H54 (cell line): ENCODE measurements at regions not wholly inside any gene's neighbourhood (a gene's known extent, or its start where the extent isn't known, plus 50 kb on each side); places are given as distances from the start of the nearest gene placed in this dataset.
"Not testable (repeated sequence)": the region's sequence is repeated elsewhere in the genome, so short reads cannot be mapped to it uniquely, and the experiment has no call there.

ENCODE experiments used
- DNase-seq: peaks from one replicate; pipeline ENCODE4 v3.0.0; 2011; ENCODE audit warnings: low spot score, mixed read lengths; ENCODE audit not compliant: insufficient read length
- FAIRE-seq: peaks from 3 replicates; lab custom pipeline; 2011; peaks lifted over from hg19 to GRCh38; lab: Jason Lieb, UNC
- POLR2A ChIP-seq: IDR thresholded peaks from 2 replicates; pipeline ENCODE4 v1.6.1; 2011; ENCODE audit warnings: low read depth, mild to moderate bottlenecking, low read length

DNA sequence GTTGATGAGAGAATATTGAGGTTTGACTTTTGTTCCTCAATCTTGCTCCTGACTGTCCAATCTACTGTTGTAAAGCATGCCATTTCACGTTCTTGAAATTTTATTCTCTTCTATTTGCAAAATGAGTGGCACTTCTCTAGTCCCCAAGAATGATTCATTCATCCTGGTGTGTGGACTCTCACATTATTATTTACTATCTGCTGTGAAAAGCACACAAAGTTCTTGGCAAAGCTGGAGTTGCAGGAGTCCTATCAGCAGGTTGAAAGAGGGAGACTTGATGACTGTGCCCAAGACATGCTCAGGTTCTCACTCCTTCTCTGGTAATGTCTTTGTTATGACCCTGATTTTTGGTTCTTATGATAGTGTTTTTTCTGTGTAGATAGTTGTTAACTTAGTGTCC, 382.6 kb downstream of the DMRTA1 start:
- FAIRE-seq (no peak), DNase-seq (no peak)
- TF ChIP-seq POLR2A: no peak

DNA sequence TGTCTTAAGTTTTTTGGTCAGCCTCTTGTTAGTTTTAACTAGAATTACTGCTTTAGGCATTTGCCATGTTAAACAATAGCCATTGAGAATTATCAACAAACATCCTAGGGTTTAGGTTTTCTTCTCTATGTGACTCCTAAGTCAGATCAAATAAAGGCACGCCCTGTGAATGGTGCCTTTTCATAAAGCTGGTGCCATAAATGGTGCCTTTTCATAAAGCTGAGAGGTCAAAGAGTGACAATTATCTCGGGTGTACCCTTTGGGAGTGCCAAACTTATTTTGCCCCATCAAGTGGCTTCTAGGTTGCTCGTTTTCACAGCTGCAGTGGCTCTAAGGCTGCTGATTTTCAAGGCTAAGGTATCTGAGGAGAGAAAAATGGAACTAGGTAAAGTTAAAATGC, 391.6 kb downstream of the DMRTA1 start:
- FAIRE-seq: no peak

GRCh38 chr9:22840641-22841040, 394.0 kb downstream of the DMRTA1 start:
- FAIRE-seq (no peak), DNase-seq (no peak)
- no peak for TF ChIP-seq POLR2A

More for the DNA sequence above, 391.6 kb downstream of the DMRTA1 start:
- TF ChIP-seq POLR2A: no peak
- no peak for DNase-seq

DNA sequence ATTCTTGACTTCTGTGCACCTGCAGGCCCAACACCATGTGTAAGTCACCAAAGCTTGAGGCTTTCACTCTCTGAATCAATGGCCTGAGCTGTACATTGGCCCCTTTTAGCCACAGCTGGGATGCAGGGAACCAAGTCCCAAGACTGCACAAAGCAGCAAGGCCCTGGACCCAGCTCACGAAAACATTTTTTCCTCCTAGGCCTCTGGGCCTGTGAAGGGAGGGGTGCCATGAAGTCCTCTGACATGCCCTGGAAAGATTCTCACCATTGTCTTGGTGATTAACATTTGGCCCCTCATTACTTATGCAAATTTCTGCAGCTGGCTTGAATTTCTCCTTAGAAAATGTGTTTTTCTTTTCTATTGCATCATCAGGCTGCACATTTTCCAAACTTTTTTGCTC, 398.6 kb downstream of the DMRTA1 start:
- DNase-seq, FAIRE-seq: not testable (repeated sequence)

- no peak for DNase-seq
- no peak for FAIRE-seq
Measured at GRCh38 chr9:22855980-22856379, 409.4 kb downstream of the DMRTA1 start.

GRCh38 chr9:22857316-22857715, 410.7 kb downstream of the DMRTA1 start:
- TF ChIP-seq POLR2A: no peak
- FAIRE-seq: no peak
- DNase-seq: no peak

More at GRCh38 chr9:22855980-22856379, 409.4 kb downstream of the DMRTA1 start:
- no peak for TF ChIP-seq POLR2A

- no peak for TF ChIP-seq POLR2A
- DNase-seq: no peak
- no peak for FAIRE-seq
Measured at GRCh38 chr9:22863106-22863505, 416.5 kb downstream of the DMRTA1 start.

DNA sequence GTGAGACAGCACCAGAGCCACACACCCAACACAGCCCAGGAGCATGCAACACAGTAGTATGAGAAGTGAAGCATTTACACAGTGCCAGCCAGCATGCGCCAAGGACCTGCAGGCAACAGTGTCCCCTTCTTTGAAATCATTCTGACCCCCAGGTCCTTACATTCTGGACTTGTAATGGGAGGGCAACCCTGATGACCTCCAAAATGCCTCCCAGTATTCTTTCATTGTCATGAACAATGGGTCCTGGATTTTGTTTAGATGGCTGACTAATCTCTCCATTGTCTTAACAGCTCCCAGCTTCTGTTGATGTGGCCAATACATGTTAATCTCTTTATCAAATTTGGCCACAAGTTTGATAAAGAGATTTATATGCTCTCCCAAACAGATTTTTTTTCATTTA, 417.1 kb downstream of the DMRTA1 start:
- no peak for DNase-seq
- no peak for FAIRE-seq
- TF ChIP-seq POLR2A: no peak

GRCh38 chr9:22893196-22893843, 446.7 kb downstream of the DMRTA1 start:
- FAIRE-seq: no peak
- no peak for TF ChIP-seq POLR2A
- DNase-seq: no peak

DNA sequence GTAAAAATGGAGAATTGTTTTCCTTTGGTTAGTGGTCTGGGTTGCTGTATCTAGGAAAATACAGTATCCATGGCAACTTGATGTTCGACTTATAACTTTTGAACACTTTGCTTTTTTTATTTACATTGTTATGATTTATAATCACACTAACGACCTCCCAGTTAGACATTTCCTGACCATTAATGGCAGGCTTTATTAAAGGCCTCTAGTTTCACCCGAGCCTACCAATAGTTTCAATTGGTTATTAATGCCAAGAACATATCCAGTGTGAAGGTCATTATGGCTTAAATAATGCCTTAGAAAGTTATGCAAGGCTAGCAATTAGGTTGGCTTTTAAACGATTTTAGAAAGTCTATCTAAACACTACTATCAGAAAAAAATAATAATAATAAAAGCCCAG, 452.0 kb downstream of the DMRTA1 start:
- DNase-seq (no peak), FAIRE-seq (no peak)
- TF ChIP-seq POLR2A: no peak

- no peak for TF ChIP-seq POLR2A
- no peak for DNase-seq
Measured at GRCh38 chr9:22911632-22912031, 465.0 kb downstream of the DMRTA1 start.

GRCh38 chr9:22913026-22913425, 466.4 kb downstream of the DMRTA1 start:
- DNase-seq (no peak), FAIRE-seq (no peak)
- TF ChIP-seq POLR2A: no peak

More at GRCh38 chr9:22911632-22912031, 465.0 kb downstream of the DMRTA1 start:
- FAIRE-seq: no peak

- FAIRE-seq (no peak), DNase-seq (no peak)
- TF ChIP-seq POLR2A: no peak
Measured at GRCh38 chr9:22913518-22913917, 466.9 kb downstream of the DMRTA1 start.

DNA sequence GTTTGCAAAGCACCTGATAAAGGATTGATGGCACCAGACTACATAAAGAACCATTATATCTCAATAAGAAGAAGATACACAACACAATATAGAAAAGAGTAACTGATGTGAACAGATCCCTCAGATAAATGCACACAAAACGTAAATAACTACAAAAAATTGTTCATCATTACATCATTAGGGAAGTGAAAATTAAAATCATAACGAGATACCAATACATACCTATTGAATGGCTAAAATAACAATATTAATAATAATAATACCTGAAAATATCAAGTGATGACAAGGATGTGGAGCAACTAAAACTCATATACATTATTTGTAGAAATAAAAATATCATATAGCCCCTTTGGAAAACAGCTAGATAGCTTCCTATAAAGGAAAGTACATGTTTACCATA, 469.5 kb downstream of the DMRTA1 start:
- no peak for DNase-seq
- no peak for FAIRE-seq
- TF ChIP-seq POLR2A: no peak

GRCh38 chr9:22919423-22919822, 472.8 kb downstream of the DMRTA1 start:
- FAIRE-seq: no peak

DNA sequence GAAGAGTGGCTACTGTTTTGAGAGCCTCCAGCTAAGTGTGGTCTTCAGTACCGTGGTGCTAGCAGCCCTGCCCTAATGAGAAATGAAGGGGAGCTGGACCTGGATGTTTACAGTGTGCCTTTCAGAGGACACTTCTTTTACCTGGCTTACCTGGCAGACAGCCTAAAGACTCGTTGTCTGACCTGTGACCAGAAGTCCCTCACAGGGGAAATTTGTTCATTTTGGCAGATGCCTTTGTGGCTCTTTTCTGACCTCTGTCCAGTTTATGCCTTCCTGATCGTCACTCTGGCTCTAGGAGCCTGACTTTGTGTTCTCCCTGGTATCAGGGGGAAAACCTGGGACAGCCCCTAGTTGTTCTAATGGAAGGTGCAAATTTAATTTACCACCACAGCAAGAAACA, 475.1 kb downstream of the DMRTA1 start:
- FAIRE-seq: no peak
- no peak for TF ChIP-seq POLR2A
- no peak for DNase-seq

More at GRCh38 chr9:22919423-22919822, 472.8 kb downstream of the DMRTA1 start:
- no peak for TF ChIP-seq POLR2A
- DNase-seq: no peak
